Kidney (tissue), 13 donors: ENCODE measurements at regions not wholly inside any gene's neighbourhood (a gene's known extent, or its start where the extent isn't known, plus 50 kb on each side); places are given as distances from the start of the nearest gene placed in this dataset.
"Not testable (repeated sequence)": the region's sequence is repeated elsewhere in the genome, so short reads cannot be mapped to it uniquely, and the experiment has no call there.

Experiments
- DNase-seq, 5 donors: peaks; one replicate each; pipeline ENCODE4 v3.0.0-alpha.2; 2013 to 2020
- FAIRE-seq: peaks from 2 replicates; lab custom pipeline; 2012; peaks lifted over from hg19 to GRCh38; lab: Jason Lieb, UNC
- H3K27ac ChIP-seq, 2 donors: one replicate each; pipeline ENCODE4 v1.7.0; 2013; ENCODE audit warnings: low read depth in 2 of 2, low read length in 2 of 2, inconsistent platforms in 1 of 2
- H3K27me3 ChIP-seq: one replicate; pipeline ENCODE4 v1.7.1; 2013; ENCODE audit warnings: low read length, inconsistent platforms; ENCODE audit not compliant: control insufficient read depth, insufficient read depth
- H3K36me3 ChIP-seq, 3 donors: one replicate each; pipeline versions ENCODE4 v1.7.0 to v1.7.1; 2013; ENCODE audit warnings: low read length in 3 of 3, control low read depth in 1 of 3, inconsistent platforms in 1 of 3; ENCODE audit not compliant: insufficient read depth in 3 of 3, control insufficient read depth in 2 of 3
- H3K4me1 ChIP-seq, 3 donors: one replicate each; pipeline versions ENCODE4 v1.7.0 to v1.7.1; 2013; ENCODE audit warnings: low read length in 3 of 3, inconsistent platforms in 1 of 3, low read depth in 1 of 3; ENCODE audit not compliant: control insufficient read depth in 2 of 3, insufficient read depth in 2 of 3
- H3K4me3 ChIP-seq, 3 donors: one replicate each; pipeline versions ENCODE4 v1.7.0 to v1.8.1; 2013; ENCODE audit warnings: low read length in 3 of 3, control low read depth in 1 of 3, inconsistent platforms in 1 of 3
- H3K9ac ChIP-seq, 3 donors: one replicate each; pipeline versions ENCODE4 v1.7.0 to v1.7.1; 2013; ENCODE audit warnings: low read length in 3 of 3, control low read depth in 1 of 3, inconsistent platforms in 1 of 3
- H3K9me3 ChIP-seq, 3 donors: one replicate each; pipeline versions ENCODE4 v1.7.0 to v1.7.1; 2013; ENCODE audit warnings: low read length in 3 of 3, control low read depth in 1 of 3, inconsistent platforms in 1 of 3; ENCODE audit not compliant: control insufficient read depth in 2 of 3, insufficient read depth in 1 of 3
- intact Hi-C: fragments of 100-400 bp; cut with DNase I; formaldehyde crosslinking; loops from one replicate; pipeline ENCODE4 v1.11.1; 2022
- TF ChIP-seq, protein P1 (sequence below): IDR thresholded peaks from 3 replicates; pipeline ENCODE4 v1.5.1; 2012; ENCODE audit warnings: mild to moderate bottlenecking, moderate library complexity, borderline replicate concordance; ENCODE audit not compliant: insufficient read depth; ENCODE audit errors: extremely low read depth
- donor health status: control.
- donor health status: control.
- donor health status: control.
- donor health status: control.
- donor health status: control.
- donor health status: DM: yes; HTN: yes; CAD: no.
- donor health status: Normal renal cell carcinoma (clear cell type).

DNA sequence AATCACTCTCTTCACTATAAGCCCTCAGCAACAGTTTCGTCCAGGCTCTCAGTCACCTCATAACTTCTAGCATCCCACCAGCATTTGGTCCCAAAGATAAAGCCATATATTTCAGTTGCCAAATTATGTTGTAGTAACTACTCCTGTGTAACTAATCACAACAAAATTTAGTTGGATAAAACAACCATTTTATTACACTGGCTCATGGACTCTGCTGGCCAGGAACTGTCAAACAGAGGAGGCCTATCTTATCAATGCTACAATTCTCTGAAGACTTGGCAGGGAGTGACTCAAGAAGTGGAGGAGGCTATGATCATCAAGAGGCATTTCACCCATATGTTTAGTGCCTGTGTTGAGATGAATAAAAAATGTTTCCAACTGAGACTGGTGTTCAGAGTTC, 1082.3 kb upstream of the GJE1 start:
- FAIRE-seq (no peak), DNase-seq (no peak)
- intact Hi-C loops = no loop called here
- H3K9me3 ChIP-seq = no peaks in the 10 kb centered on the region
- no peak overlapping the region for H3K27ac ChIP-seq
- no peak overlapping the region for H3K4me3 ChIP-seq
- TF ChIP-seq, protein P1, sequence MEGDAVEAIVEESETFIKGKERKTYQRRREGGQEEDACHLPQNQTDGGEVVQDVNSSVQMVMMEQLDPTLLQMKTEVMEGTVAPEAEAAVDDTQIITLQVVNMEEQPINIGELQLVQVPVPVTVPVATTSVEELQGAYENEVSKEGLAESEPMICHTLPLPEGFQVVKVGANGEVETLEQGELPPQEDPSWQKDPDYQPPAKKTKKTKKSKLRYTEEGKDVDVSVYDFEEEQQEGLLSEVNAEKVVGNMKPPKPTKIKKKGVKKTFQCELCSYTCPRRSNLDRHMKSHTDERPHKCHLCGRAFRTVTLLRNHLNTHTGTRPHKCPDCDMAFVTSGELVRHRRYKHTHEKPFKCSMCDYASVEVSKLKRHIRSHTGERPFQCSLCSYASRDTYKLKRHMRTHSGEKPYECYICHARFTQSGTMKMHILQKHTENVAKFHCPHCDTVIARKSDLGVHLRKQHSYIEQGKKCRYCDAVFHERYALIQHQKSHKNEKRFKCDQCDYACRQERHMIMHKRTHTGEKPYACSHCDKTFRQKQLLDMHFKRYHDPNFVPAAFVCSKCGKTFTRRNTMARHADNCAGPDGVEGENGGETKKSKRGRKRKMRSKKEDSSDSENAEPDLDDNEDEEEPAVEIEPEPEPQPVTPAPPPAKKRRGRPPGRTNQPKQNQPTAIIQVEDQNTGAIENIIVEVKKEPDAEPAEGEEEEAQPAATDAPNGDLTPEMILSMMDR = no peak
- no peaks in the 10 kb centered on the region for H3K27me3 ChIP-seq
- H3K9ac ChIP-seq = no peak overlapping the region
- H3K36me3 ChIP-seq = no peaks in the 10 kb centered on the region
- H3K4me1 ChIP-seq = no peaks in the 10 kb centered on the region

DNA sequence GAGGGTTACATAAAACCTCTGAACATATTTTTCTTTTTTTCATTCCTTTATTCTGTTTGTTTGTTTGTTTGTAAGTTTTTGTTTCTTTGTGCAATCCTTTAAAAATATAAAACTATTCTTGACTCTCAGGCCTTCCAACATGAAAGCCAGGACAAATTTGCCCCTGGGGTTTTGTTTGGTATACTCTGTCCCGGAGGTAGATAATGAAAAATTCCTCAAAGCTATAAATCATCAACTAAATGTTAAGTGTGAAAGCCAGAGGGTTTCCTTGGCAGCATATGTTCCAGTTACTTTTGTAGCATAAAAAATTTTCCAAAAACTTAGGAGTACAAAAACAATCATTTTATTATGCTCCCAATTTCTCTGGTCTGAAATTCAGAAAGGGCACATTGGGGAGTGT, 1084.3 kb upstream of the GJE1 start:
- no peak overlapping the region for H3K9ac ChIP-seq
- no peaks in the 10 kb centered on the region for H3K27me3 ChIP-seq
- FAIRE-seq (no peak), DNase-seq (no peak)
- TF ChIP-seq, protein P1 = no peak
- H3K4me3 ChIP-seq = no peak overlapping the region
- H3K9me3 ChIP-seq = no peaks in the 10 kb centered on the region
- H3K36me3 ChIP-seq = no peaks in the 10 kb centered on the region
- H3K27ac ChIP-seq = no peak overlapping the region
- intact Hi-C loops = no loop called here
- H3K4me1 ChIP-seq = no peaks in the 10 kb centered on the region

DNA sequence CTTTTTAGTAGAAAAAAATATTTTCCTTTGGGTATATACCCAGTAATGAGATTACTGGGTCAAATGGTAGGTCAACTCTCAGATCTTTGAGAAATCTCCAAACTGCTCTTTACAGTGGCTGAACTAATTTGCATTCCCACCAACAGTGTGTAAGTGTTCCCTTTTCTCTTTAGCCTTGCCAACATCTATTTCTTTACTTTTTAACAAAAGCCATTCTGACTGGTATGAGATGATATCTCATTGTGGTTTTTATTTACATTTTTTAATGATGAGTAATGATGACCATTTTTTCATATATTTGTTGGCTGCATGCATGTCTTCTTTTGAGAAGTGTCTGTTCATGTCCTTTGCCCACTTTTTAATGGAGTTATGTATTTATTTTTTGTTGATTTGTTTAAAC, 1086.2 kb upstream of the GJE1 start:
- H3K36me3 ChIP-seq, H3K27me3 ChIP-seq, FAIRE-seq, H3K9me3 ChIP-seq, H3K4me3 ChIP-seq, H3K9ac ChIP-seq, H3K4me1 ChIP-seq, H3K27ac ChIP-seq, DNase-seq, intact Hi-C loops: not testable (repeated sequence)

DNA sequence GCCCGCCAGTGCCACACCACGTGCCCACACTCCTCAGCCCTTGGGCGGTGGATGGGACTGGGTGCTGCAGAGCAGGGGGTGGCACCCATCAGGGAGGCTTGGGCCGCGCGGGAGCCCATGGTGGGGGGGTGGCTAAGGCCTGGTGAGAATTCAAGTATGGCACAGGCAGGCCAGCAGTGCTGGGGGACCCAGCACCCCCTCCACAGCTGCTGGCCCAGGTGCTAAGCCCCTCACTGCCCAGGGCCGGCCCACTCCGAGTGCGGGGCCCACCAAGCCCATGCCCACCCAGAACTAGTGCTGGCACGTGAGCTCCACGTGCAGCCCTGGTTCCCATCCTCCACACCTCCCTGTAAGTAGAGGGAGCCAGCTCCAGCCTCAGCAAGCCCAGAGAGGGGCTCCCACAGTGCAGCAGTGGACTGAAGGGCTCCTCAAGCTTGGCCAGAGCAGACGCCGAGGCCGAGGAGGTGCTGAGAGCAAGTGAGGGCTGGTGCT, 1091.1 kb upstream of the GJE1 start:
- FAIRE-seq (no peak), DNase-seq (peak in 1 of 5 donors; percentile 60)
- Histone ChIP-seq H3K27me3 (no peaks in the 10 kb centered on the region), H3K36me3 (no peaks in the 10 kb centered on the region), H3K9me3 (no peaks in the 10 kb centered on the region), H3K27ac (no peak overlapping the region), H3K9ac (no peak overlapping the region), H3K4me1 (no peaks in the 10 kb centered on the region), H3K4me3 (no peak overlapping the region)
- intact Hi-C loops = no loop called here
- TF ChIP-seq, protein P1 = no peak
